Epithelial cell of prostate (primary cell): ENCODE measurements at regions not wholly inside any gene's neighbourhood (a gene's known extent, or its start where the extent isn't known, plus 50 kb on each side); places are given as distances from the start of the nearest gene placed in this dataset.
"Not testable (repeated sequence)": the region's sequence is repeated elsewhere in the genome, so short reads cannot be mapped to it uniquely, and the experiment has no call there.

Experiments used
- DNase-seq: peaks from one replicate; pipeline ENCODE4 v3.0.0-alpha.2; 2011; ENCODE audit warnings: low read depth, low spot score
- H3K27ac ChIP-seq: fragments of 450-650 bp; 2 replicates; pipeline ENCODE4 v1.5.1; 2017; ENCODE audit warnings: mild to moderate bottlenecking

DNA sequence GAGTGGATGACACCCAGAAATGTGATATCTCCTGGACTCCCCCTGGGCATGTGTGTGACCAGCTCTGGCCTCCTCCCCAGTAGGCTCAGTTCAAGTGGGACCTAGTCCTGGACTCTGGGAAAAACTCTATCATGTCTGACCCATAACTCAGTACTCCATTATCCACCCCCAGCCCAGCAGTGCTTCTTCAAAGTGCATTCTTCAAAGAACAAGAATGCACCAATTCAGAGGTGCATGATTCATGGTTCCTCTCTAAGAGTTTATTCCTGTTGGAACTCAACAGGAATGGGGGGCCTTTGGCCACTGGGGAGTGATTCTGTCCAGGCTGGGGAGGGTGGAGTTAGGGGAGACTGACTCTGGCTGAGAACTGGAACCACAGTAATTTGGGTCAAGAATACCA lies 173.6 kb upstream of the CXCL12 start:
- no peak for DNase-seq
- H3K27ac ChIP-seq, result no peak overlapping the region

DNA sequence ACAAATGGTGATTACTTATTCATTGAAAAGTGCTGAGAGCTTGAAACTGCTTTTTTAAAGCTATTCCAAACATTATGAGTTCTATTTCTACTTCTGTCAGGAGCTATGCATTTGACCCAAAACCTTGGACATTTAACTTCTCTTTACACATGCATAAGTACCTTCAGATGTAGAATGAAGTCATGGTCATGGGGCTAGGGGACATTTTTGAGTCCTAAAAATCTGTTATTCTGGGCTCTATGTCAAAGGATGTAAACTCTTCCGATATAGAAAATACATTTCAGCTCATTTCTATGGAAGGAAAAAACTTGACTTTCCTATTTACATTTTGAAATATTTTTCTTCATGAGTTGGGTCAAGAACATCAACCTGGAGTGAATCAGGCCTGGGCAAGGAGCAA lies 179.5 kb upstream of the CXCL12 start:
- H3K27ac ChIP-seq, result no peak overlapping the region
- no peak for DNase-seq

DNA sequence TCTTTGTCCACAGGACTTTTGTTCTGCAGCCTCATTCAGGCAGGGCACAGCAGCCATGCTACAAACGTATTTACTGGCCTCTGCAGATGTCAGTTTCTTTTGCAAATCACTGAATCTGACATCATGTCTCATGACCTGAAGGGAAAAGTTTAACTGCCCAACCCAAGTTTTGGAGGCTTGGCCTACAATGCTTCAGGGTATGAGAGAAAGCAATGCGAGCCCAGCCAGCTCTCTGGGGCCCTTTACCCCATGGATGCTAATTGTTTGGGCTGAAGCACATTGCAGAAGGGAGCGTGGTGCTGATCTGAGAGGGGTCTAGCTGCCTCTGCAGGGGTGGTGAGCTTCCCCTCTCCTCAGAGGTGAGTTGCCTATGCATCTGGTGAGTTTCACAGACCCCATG lies 179.9 kb upstream of the CXCL12 start:
- no peak for DNase-seq
- H3K27ac ChIP-seq, result no peak overlapping the region

DNA sequence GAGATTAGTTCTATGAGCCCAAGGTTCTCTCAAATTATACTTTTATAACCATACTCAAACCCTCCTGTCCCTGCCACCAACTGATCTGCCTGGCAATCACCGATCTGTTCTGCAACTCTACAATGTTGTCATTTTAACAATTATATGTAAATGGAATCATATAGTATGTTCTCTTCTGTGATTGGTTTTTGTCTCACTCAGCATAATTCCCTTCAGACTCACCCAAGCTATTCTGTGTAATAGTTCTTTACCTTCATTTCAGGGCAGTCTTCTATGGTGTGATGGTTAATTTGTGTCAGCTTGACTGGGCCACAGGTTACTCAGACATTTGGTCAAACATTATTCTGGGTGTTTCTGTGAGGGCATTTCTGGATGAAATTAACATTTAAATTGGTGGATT lies 181.9 kb upstream of the CXCL12 start:
- DNase-seq, result no peak
- no peak overlapping the region for H3K27ac ChIP-seq

DNA sequence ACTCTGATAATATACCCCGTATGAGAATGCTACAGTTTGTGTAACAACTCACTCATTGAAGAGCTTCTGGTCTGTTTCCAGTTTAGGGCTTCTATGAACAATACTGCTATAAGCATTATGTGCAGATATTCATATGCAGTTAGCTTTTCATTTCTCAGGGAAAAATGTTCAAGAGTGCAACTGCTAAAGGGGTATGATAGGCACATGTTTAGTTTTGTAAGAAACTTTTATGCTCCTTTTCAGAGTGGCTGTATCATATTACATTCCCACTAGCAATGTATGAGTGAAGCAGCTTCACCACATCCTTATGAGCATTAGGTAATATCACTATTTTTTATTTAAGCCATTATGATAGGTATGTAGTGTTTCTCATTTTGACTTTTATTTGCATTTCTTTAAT lies 182.6 kb upstream of the CXCL12 start:
- no peak overlapping the region for H3K27ac ChIP-seq
- no peak for DNase-seq

DNA sequence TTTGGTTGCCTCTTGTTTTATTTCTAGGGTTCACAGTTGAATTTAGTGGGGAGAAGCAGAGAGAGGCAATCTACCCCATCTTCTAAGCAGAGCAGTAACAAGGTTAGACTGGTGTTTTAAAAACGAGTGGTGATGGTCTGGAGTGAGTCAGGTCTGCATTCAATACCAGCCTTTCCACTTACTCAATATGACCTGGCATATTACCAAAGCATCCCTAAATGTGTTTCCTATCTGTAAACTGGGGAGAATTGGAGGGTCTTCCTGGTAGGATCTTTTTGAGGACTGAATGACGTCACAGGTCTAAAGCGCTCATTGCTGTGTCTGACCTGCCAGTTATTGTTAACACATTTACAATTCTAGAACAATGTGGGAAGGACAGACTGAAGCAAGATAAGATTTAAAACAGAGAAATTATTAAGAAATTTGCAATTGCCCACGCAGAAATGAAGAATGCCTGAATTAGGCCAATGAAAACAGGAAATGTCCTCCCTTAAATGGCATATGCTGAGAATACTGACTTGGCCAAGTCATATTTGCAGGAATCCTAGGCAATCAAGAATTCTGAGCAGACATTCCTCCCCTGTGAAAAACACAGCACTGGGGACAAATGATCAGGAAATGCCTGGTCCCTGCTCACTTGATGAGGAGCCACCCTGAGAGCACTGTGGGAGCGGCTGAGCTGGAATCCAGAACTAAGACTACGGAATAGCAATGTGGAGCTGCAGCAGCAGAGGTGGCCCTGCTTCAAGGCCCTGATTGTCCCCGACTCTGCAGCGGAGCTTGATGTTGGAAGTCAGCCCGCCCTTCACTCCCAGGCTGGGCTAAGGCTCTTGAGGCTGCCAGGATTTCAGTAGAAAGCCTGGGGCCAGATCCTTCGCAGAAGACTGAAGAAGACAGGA lies 184.5 kb upstream of the CXCL12 start:
- no peak for DNase-seq
- no peak overlapping the region for H3K27ac ChIP-seq

DNA sequence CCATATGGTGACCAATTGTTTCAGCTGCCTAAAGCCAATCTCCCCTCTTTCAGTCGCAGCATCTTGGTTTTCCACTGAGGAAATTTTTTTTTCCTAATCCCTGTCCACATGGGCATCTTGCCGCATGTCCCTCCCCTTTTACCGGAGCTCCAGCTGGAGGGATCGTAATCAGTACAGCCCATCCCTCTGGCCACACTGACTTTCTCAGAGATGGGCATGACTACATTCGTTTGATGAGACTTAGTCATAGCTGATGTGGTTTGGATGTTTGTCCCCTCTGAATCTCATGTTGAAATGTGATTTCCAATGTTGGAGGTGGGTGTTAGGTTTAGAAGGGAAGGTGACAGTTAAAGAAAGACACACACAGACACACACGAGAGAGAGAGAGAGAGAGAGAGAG lies 186.8 kb upstream of the CXCL12 start:
- no peak for DNase-seq
- H3K27ac ChIP-seq, result no peak overlapping the region

DNA sequence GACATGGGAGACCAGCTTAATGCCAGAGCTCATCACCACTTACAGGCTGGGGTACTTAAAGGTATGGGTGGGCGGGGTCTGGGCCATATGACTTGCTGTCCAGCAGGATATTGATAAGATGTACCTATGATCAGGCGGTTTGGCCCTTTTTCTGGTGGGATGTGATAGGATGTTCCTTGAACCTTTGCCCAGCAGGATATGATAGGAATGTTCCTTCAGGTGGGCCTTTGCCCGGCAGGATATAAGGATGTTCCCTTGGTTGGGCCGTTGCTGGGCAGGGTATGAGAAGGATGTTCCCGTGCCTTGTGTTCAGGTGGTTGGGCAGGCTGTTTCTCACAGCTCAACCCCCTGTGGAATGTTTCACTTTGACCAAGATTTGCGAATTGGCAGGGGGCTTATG lies 187.2 kb upstream of the CXCL12 start:
- no peak for DNase-seq
- no peak overlapping the region for H3K27ac ChIP-seq

DNA sequence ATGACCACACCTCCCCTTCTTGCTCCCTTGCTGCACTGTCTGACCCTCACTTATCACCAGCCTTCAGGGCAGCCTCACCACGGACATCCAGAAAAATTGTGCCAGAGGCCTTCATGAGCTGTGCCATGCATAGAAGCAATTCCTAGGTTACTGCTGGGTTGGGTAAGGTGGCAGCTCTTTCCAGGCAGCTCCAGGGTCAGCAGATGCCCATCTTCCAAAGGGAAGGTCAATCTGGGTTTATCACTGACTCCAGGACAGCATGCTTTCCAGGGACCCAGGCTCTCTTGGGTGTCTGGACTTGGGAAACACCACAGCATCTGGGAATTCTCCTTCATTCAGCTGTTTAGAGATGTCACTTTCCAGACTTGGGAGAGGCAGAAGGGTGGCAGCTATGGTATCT lies 188.9 kb upstream of the CXCL12 start:
- no peak for DNase-seq
- H3K27ac ChIP-seq, result no peak overlapping the region

DNA sequence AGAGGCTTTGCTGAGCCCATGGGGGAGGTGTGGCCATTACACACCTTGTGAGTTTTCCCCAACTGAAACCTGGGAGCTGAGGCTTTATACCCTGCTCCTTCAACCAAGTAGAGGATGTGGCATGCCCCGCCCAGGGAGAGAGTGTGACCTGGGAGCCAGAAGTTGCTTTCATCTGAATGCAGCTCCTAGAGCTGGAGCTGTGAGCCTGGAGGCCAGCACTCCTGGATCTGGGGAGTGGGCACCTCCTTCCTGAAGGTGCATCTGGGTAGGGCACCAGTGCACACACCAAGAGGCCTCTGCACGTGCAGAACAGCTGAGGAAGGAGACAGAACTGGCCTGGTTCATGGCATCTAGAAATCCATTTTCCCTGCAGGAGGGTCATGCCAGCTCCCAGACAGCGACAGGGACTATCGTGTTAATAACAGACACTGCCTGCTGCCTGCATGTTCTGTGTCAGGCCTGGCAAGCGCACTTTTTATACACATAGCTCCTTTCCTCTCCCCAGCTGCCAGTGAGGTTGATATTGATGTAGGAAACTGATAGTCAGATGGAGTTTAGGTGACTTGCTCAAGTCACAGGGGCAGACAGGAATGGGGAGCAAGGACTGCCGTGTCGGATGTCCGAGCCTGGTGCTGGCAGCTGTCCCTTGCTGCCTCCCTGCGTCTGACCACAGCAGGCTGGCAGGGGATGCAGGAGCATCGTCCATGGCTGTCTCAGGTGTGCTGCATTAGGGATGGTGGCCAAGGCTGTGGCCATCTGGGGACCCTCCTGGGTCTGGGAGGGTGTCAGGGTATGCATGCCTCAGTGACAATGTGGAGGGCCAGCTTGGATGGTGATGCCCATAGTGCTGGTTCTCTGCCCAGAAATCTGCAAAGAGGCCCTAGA lies 189.9 kb upstream of the CXCL12 start:
- no peak for DNase-seq
- no peak overlapping the region for H3K27ac ChIP-seq

DNA sequence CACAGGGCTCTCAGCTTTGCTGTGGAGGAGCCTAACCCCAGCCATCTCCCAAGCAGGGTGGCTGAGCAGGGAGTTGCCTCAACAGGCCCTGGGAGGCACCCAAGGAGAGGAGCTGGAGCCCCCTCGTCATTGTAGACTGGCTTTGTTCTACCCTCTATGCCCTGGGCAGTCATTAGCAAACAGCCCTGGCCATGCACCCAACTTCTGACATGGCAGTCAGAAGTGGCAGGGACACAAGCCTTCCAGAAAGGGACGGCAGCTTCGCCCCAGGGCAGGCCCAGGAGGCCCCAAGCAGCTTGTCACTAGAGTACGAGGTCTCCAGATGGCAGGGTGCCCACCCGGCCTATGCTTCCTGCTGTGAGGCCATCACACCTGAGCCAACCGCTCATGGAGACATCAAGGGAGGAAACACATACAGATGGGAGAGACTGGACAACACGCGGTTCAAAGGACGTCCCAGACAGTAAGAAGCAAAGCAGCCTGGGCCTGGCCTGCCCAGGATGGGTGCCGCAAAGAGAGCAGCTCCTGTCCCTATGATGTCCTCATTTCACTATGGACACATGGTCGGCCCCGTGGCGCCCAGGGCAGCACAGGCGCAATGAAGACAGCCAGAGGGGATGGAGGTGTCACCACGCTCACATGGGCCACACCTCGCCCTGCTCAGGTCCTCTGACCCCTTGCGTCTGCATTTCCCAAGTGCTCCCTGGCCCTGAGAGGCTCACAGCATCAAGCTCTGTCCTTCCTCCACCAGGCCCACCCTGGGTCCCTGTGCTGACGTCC lies 190.9 kb upstream of the CXCL12 start:
- DNase-seq, result no peak
- H3K27ac ChIP-seq, result no peak overlapping the region

DNA sequence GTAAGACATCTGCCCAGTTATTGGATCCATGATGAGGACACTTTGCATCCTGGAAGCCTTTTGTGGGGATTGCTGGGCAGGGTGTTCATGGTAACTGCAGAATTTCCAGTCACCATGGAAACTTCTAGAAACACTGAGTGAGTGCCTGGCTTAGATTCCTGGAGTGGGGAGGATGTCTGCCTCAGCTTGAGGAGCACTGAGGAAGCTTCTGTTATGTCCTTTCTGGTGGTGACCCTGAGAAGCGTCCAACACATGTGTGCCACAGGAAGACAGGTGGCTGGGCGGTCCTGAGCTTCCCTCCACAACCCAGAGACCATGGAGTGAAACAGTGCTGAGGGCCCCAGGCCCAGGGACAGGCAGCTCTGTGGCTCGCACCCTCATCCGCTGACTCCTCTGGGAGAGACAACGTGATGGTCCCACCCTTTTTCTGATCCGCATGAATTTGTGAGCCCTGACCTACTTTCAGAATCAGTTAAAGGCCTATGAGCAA lies 191.8 kb upstream of the CXCL12 start:
- H3K27ac ChIP-seq, result no peak overlapping the region
- no peak for DNase-seq

DNA sequence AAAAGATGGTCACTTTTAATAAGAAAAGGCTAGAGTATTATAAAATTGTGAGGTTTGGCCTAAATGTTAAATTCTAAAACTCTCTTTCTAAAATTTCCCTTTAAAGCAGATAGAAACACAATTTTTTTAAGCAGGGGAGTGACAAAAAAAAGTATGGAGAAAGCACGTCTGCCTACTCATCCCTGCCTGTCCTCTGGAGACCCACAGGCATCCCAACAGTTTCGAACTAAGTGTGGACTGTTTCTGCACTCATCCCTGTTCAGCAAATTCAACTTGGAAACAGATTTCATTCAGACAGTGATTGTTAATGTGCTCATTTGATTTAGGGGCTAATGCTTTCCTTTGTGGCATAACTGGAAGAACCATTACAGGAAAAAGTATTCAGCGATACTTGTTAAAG lies 192.6 kb upstream of the CXCL12 start:
- DNase-seq, result no peak
- no peak overlapping the region for H3K27ac ChIP-seq

DNA sequence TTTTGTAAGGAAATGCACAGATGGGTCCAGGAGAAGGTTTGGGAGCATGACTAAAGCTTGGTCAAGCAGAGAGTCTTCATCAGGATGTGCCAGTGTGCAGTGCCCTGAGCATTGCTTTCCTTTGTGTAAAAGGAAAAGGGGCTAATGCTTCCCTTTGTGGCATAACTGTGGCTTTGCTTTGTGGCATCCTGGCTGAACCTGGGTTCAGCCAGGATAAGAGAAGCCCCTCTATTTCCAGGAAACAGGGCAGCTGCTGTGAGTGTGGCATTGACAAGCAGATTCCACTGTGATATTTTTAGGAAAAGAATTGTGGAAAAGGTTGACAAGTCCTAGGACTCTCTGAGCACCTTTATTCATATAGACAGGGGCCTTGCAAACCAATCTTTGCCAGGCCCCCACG lies 193.4 kb upstream of the CXCL12 start:
- H3K27ac ChIP-seq, result no peak overlapping the region

DNA sequence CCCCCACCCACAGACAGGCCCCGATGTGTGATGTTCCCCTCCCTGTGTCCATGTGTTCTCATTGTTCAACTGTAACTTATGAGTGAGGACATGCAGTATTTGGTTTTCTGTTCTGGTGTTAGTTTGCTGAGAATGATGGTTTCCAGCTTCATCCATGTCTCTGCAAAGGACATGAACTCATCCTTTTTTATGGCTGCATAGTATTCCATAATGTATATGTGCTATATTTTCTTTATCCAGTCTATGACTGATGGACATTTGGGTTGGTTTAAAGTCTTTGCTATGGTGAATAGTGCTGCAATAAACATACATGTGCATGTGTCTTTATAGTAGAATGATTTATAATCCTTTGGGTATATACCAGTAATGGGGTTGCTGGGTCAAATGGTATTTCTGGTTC lies 194.1 kb upstream of the CXCL12 start:
- DNase-seq, H3K27ac ChIP-seq: not testable (repeated sequence)

More for the DNA sequence above, 193.4 kb upstream of the CXCL12 start:
- no peak for DNase-seq

DNA sequence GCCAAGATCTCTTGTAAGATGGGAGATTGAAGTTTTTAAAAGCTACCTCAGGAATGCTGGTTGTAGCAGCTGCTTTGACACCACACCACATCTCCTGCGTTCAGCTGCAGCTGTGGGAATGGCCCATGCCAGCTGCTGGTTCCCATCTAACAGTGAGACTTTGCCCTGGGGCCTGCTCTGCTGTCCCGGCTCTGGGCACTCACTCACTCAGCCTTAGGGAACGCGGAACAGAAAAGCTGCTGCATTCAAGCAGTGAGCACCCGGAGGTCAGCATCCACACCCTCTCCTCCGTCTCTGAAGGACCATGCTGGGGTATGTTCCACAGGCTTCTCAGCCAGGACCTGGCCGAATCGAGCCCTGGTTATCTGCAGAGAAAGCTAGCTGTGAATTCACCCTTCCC lies 197.1 kb upstream of the CXCL12 start:
- H3K27ac ChIP-seq, result no peak overlapping the region
- DNase-seq, result no peak

DNA sequence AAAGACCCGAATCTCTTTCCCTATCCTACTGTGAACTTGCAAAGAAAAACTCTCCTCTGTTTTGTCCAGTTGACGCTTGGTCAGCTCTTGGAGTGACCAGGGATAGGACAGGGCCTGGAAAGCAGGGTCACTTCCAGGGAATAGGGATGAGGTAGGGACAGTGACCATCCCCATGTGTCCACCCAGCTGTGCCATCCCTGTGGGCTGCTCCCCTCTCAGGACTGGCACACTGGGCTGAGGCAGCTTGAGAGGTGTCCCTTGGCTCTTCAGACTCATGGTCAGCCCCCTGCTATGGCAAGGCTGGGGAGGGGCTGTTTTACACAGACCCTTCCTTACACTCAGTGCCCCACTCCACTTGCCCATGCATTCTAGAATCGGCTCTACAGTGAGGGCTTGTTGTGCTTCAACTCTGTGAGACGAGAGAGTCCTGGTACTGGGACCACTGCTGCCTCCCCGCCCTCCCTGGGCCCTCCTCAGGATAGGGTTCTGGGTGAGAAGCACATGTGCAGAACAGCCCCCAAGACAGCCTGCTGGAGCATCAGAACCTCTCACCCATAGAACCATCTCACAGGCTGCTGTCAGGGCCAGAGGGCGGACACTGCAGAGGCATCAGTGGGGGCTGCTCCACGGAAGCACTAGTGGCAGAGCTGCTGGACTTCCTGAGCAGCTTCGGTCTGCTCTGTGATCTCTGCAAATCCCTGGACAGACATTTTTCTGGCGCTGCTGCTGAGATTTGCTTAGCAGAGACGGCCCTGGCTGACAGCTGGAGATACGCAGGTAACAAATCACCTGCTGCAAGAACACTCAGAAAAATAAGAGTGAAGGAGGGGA lies 202.8 kb upstream of the CXCL12 start:
- H3K27ac ChIP-seq, result no peak overlapping the region
- DNase-seq, result no peak

DNA sequence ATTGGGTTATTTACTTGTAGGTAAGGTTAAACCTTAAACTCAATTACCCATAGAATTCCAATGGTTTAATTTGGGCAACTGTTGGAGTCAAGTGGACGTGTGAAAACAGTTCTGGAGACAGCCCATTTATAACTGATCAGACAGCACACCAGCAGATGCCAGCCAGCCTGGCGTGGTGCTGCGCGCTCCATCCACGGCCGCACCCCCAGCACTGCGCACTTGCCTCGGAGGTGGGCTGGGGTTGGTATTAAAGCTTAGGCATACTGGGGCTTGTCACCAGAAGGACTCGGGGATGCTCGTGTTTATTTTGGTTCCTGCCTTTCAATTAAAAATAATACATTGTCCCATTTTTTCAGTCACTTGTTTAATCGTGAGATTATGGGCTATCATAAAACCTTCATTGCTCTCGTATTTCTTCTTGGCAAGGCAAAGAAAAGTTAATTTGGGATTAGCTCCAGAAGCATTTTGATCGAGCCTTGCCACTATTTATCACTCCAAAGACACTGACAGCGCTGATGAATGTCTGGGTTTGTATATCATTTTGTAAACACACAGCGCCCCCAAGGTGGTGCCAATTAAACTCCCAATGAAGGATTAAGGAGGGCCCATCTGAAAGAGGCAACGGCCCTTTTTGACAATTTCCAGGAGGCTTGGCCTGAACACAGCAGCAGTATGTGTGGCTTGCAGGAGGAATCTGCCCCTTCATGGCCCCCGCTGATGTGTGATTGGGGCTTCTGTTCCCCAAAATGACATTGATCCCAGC lies 204.5 kb upstream of the CXCL12 start:
- H3K27ac ChIP-seq, result no peak overlapping the region
- no peak for DNase-seq

DNA sequence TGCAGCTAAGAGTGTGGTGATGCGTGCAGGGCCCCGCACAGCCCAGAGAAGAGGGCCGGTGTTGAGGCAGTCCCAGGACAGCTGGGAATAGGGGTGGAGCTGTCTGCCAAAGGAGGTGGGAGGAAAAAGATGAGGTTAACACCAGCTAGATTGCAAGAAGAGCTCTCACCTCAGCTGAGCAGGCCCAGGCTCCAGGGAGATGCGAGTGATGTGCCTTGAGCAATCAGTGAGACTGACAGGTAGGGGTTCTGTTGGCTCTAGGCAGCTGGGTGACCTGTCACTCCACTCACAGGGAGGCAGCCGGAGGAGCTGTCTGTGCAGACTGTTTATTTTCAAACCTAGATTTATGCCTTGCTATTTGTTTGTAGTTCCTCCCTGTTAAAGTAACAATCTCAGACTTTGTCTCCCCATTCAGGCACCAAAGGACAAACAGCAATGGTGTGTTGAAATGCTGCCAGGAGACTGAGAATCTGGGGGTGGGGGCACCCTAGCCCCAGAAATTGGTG lies 205.1 kb upstream of the CXCL12 start:
- no peak for DNase-seq

More for the DNA sequence above, 205.1 kb upstream of the CXCL12 start:
- no peak overlapping the region for H3K27ac ChIP-seq
